Activated T-helper 17 cell treated with anti-CD3 and anti-CD28 coated beads, Interleukin-2, amount 50 U/mL, for 72 hours (primary cell): ENCODE measurements at regions not wholly inside any gene's neighbourhood (a gene's known extent, or its start where the extent isn't known, plus 50 kb on each side); places are given as distances from the start of the nearest gene placed in this dataset.
A peak's percentile ranks its signal among the peaks of the same experiment; 100 is the strongest.
"Not testable (repeated sequence)": the region's sequence is repeated elsewhere in the genome, so short reads cannot be mapped to it uniquely, and the experiment has no call there.

Source experiments
- ATAC-seq: fragments of 150-1000 bp; cut with Tn5 transposase; replicated peaks from 2 replicates; pipeline ENCODE4 v1.10.0; 2021; ENCODE audit warnings: mild to moderate bottlenecking, moderate library complexity
- H3K27ac Mint-ChIP-seq: one replicate; pipeline ENCODE4 v1.8.0; 2022; ENCODE audit warnings: mixed read lengths
- H3K27me3 Mint-ChIP-seq: one replicate; pipeline ENCODE4 v1.8.0; 2022; ENCODE audit warnings: mixed read lengths
- H3K36me3 Mint-ChIP-seq: one replicate; pipeline ENCODE4 v1.8.0; 2022; ENCODE audit warnings: low read depth, mild to moderate bottlenecking, mixed read lengths
- H3K4me1 Mint-ChIP-seq: one replicate; pipeline ENCODE4 v1.8.0; 2022; ENCODE audit warnings: mixed read lengths
- H3K4me3 Mint-ChIP-seq: one replicate; pipeline ENCODE4 v1.8.0; 2022; ENCODE audit warnings: mild to moderate bottlenecking, mixed read lengths
- H3K9me3 Mint-ChIP-seq: one replicate; pipeline ENCODE4 v1.8.0; 2022; ENCODE audit warnings: mixed read lengths

GRCh38 chr3:152151877-152152765 is 116.6 kb upstream of the MBNL1 start:
- H3K9me3 Mint-ChIP-seq, ATAC-seq, H3K27me3 Mint-ChIP-seq, H3K27ac Mint-ChIP-seq, H3K36me3 Mint-ChIP-seq, H3K4me1 Mint-ChIP-seq, H3K4me3 Mint-ChIP-seq: not testable (repeated sequence)

GRCh38 chr3:152153115-152153514 is 115.6 kb upstream of the MBNL1 start:
- not testable (repeated sequence) for H3K4me1 Mint-ChIP-seq, H3K27me3 Mint-ChIP-seq, H3K36me3 Mint-ChIP-seq, H3K4me3 Mint-ChIP-seq, H3K27ac Mint-ChIP-seq, H3K9me3 Mint-ChIP-seq, ATAC-seq

GRCh38 chr3:152155246-152156020 is 113.3 kb upstream of the MBNL1 start:
- H3K27me3 Mint-ChIP-seq = no peaks in the 10 kb centered on the region
- no peak overlapping the region for H3K4me3 Mint-ChIP-seq
- H3K36me3 Mint-ChIP-seq = no peaks in the 10 kb centered on the region
- H3K4me1 Mint-ChIP-seq = peaks cover 4% of the 10 kb centered on the region
- H3K9me3 Mint-ChIP-seq = no peaks in the 10 kb centered on the region
- ATAC-seq = no peak
- H3K27ac Mint-ChIP-seq = no peak overlapping the region

- Mint-ChIP-seq H3K9me3 (no peaks in the 10 kb centered on the region), H3K27me3 (no peaks in the 10 kb centered on the region), H3K27ac (peak overlapping the region; percentile 58), H3K36me3 (no peaks in the 10 kb centered on the region), H3K4me3 (no peak overlapping the region), H3K4me1 (peaks cover 4% of the 10 kb centered on the region)
- ATAC-seq = no peak
Measured at GRCh38 chr3:152156880-152157279, 111.8 kb upstream of the MBNL1 start.

- H3K36me3 Mint-ChIP-seq = no peaks in the 10 kb centered on the region
- peak overlapping the region; percentile 58 for H3K27ac Mint-ChIP-seq
- peaks cover 4% of the 10 kb centered on the region for H3K4me1 Mint-ChIP-seq
- H3K9me3 Mint-ChIP-seq = no peaks in the 10 kb centered on the region
- ATAC-seq = no peak
- H3K27me3 Mint-ChIP-seq = no peaks in the 10 kb centered on the region
- no peak overlapping the region for H3K4me3 Mint-ChIP-seq
Measured at GRCh38 chr3:152157337-152157736, 111.4 kb upstream of the MBNL1 start.

- Mint-ChIP-seq H3K27ac (no peak overlapping the region), H3K9me3 (no peaks in the 10 kb centered on the region), H3K36me3 (no peaks in the 10 kb centered on the region), H3K27me3 (no peaks in the 10 kb centered on the region), H3K4me1 (peaks cover 4% of the 10 kb centered on the region), H3K4me3 (no peak overlapping the region)
- no peak for ATAC-seq
Measured at GRCh38 chr3:152159328-152159727, 109.4 kb upstream of the MBNL1 start.

- no peaks in the 10 kb centered on the region for H3K9me3 Mint-ChIP-seq
- H3K27me3 Mint-ChIP-seq = no peaks in the 10 kb centered on the region
- H3K27ac Mint-ChIP-seq = no peak overlapping the region
- no peak overlapping the region for H3K4me3 Mint-ChIP-seq
- ATAC-seq = peak; percentile 65
- no peaks in the 10 kb centered on the region for H3K36me3 Mint-ChIP-seq
- no peaks in the 10 kb centered on the region for H3K4me1 Mint-ChIP-seq
Measured at GRCh38 chr3:152160350-152161011, 108.2 kb upstream of the MBNL1 start.

- Mint-ChIP-seq H3K27me3 (no peaks in the 10 kb centered on the region), H3K27ac (no peak overlapping the region), H3K4me3 (no peak overlapping the region), H3K4me1 (no peaks in the 10 kb centered on the region), H3K36me3 (peaks cover 6% of the 10 kb centered on the region), H3K9me3 (peaks cover 4% of the 10 kb centered on the region)
- no peak for ATAC-seq
Measured at GRCh38 chr3:152172460-152172859, 96.3 kb upstream of the MBNL1 start.

- Mint-ChIP-seq H3K36me3 (peaks cover 6% of the 10 kb centered on the region), H3K27ac (no peak overlapping the region), H3K4me3 (no peak overlapping the region), H3K4me1 (peaks cover 4% of the 10 kb centered on the region), H3K27me3 (no peaks in the 10 kb centered on the region), H3K9me3 (peaks cover 4% of the 10 kb centered on the region)
- no peak for ATAC-seq
Measured at GRCh38 chr3:152173627-152174026, 95.1 kb upstream of the MBNL1 start.

- Mint-ChIP-seq H3K4me1 (peaks cover 13% of the 10 kb centered on the region), H3K27me3 (no peaks in the 10 kb centered on the region), H3K4me3 (no peak overlapping the region), H3K9me3 (peaks cover 4% of the 10 kb centered on the region), H3K27ac (no peak overlapping the region), H3K36me3 (peaks cover 6% of the 10 kb centered on the region)
- ATAC-seq = no peak
Measured at GRCh38 chr3:152174876-152175527, 93.7 kb upstream of the MBNL1 start.

GRCh38 chr3:152175528-152175889 is 93.2 kb upstream of the MBNL1 start:
- ATAC-seq = no peak
- H3K27ac Mint-ChIP-seq = no peak overlapping the region
- no peak overlapping the region for H3K4me3 Mint-ChIP-seq
- peaks cover 4% of the 10 kb centered on the region for H3K9me3 Mint-ChIP-seq
- H3K27me3 Mint-ChIP-seq = no peaks in the 10 kb centered on the region
- peaks cover 14% of the 10 kb centered on the region for H3K4me1 Mint-ChIP-seq
- peaks cover 6% of the 10 kb centered on the region for H3K36me3 Mint-ChIP-seq

GRCh38 chr3:152176241-152176640 is 92.5 kb upstream of the MBNL1 start:
- H3K9me3 Mint-ChIP-seq = peaks cover 4% of the 10 kb centered on the region
- peaks cover 6% of the 10 kb centered on the region for H3K36me3 Mint-ChIP-seq
- no peaks in the 10 kb centered on the region for H3K27me3 Mint-ChIP-seq
- no peak overlapping the region for H3K27ac Mint-ChIP-seq
- no peak for ATAC-seq
- H3K4me3 Mint-ChIP-seq = no peak overlapping the region
- peaks cover 14% of the 10 kb centered on the region for H3K4me1 Mint-ChIP-seq

- Mint-ChIP-seq H3K4me1 (peaks cover 14% of the 10 kb centered on the region), H3K9me3 (no peaks in the 10 kb centered on the region), H3K27me3 (no peaks in the 10 kb centered on the region), H3K36me3 (no peaks in the 10 kb centered on the region), H3K4me3 (no peak overlapping the region), H3K27ac (no peak overlapping the region)
- no peak for ATAC-seq
Measured at GRCh38 chr3:152176998-152177397, 91.7 kb upstream of the MBNL1 start.

- Mint-ChIP-seq H3K4me3 (no peak overlapping the region), H3K36me3 (no peaks in the 10 kb centered on the region), H3K27me3 (no peaks in the 10 kb centered on the region), H3K9me3 (no peaks in the 10 kb centered on the region), H3K27ac (no peak overlapping the region), H3K4me1 (peaks cover 22% of the 10 kb centered on the region)
- ATAC-seq = peak; percentile 65
Measured at GRCh38 chr3:152177757-152178156, 91.0 kb upstream of the MBNL1 start.
